ENCODE measurements at regions not wholly inside any gene's neighbourhood (a gene's known extent, or its start where the extent isn't known, plus 50 kb on each side); places are given as distances from the start of the nearest gene placed in this dataset.
A peak's percentile ranks its signal among the peaks of the same experiment; 100 is the strongest.

GRCh38 chr12:127912035-127912665 lies 354.8 kb upstream of the TMEM132C start:
- 29 to 31% methylated on average over 11 of the region's 11 CpGs for WGBS, 2 experiments (ENCODE audit: low coverage in 1 of 2, low lambda C conversion rate in 2 of 2, missing lambda C conversion rate in 2 of 2)
- Histone ChIP-seq H3F3A (ENCODE audit: insufficient read depth) (no peaks in the 10 kb centered on the region), H3K27ac (no peak overlapping the region), H3K9me2 (ENCODE audit: insufficient read depth) (no peaks in the 10 kb centered on the region), H2AFZ (no peak overlapping the region), H3K36me3 (ENCODE audit: low read depth) (no peaks in the 10 kb centered on the region), H3K27me3 (replicated peaks; ENCODE audit: insufficient read depth) (no peaks in the 10 kb centered on the region), H3K9ac (no peak overlapping the region), H3K4me1 (ENCODE audit: insufficient read depth) (no peaks in the 10 kb centered on the region), H3K4me2 (ENCODE audit: unreplicated experiment) (no peak overlapping the region), H3K4me3 (no peak overlapping the region), H3K9me3 (ENCODE audit: low read depth) (no peaks in the 10 kb centered on the region), H4K20me1 (ENCODE audit: insufficient read depth) (no peaks in the 10 kb centered on the region), H3K79me2 (ENCODE audit: insufficient read depth) (no peaks in the 10 kb centered on the region)
- DNase-seq: no peak
- in situ Hi-C loops (cut with MboI): loop anchor here (25.0 kb wide), 1 partner anchor 525 kb away; no protein-coding TSS in a partner anchor
- TF ChIP-seq EZH2phosphoT487 (IDR thresholded peaks at IDR 0.05; ENCODE audit: insufficient read depth, low read depth): no peak
- TF ChIP-seq EZH2 (IDR thresholded peaks at IDR 0.05; ENCODE audit: insufficient read depth, poor library complexity, severe bottlenecking): no peak

GRCh38 chr12:127923501-127923900 lies 343.5 kb upstream of the TMEM132C start:
- H3K27ac ChIP-seq: no peak overlapping the region
- in situ Hi-C loops (cut with MboI): loop anchor here (25.0 kb wide), 1 partner anchor 536 kb away; no protein-coding TSS in a partner anchor
- no peaks in the 10 kb centered on the region for H3K9me2 ChIP-seq (ENCODE audit: insufficient read depth)
- no peak overlapping the region for H3K4me2 ChIP-seq (ENCODE audit: unreplicated experiment)
- no peak for TF ChIP-seq EZH2phosphoT487 (IDR thresholded peaks at IDR 0.05; ENCODE audit: insufficient read depth, low read depth)
- TF ChIP-seq EZH2 (IDR thresholded peaks at IDR 0.05; ENCODE audit: insufficient read depth, poor library complexity, severe bottlenecking): no peak
- no peak overlapping the region for H3K9ac ChIP-seq
- peaks cover 6% of the 10 kb centered on the region for H3K4me1 ChIP-seq (ENCODE audit: insufficient read depth)
- H3K4me3 ChIP-seq: no peak overlapping the region
- no peaks in the 10 kb centered on the region for H3K9me3 ChIP-seq (ENCODE audit: low read depth)
- H2AFZ ChIP-seq: no peak overlapping the region
- no peaks in the 10 kb centered on the region for H3K27me3 ChIP-seq (replicated peaks; ENCODE audit: insufficient read depth)
- no peaks in the 10 kb centered on the region for H3K36me3 ChIP-seq (ENCODE audit: low read depth)
- no peaks in the 10 kb centered on the region for H3K79me2 ChIP-seq (ENCODE audit: insufficient read depth)
- no peak for DNase-seq
- no peaks in the 10 kb centered on the region for H4K20me1 ChIP-seq (ENCODE audit: insufficient read depth)
- WGBS, 2 experiments (ENCODE audit: low coverage in 1 of 2, low lambda C conversion rate in 2 of 2, missing lambda C conversion rate in 2 of 2): 90% methylated on average over 6 of the region's 6 CpGs
- no peaks in the 10 kb centered on the region for H3F3A ChIP-seq (ENCODE audit: insufficient read depth)

GRCh38 chr12:127925971-127926370 lies 341.0 kb upstream of the TMEM132C start:
- DNase-seq: peak; percentile 64

GRCh38 chr12:127928178-127928577 lies 338.8 kb upstream of the TMEM132C start:
- WGBS, 2 experiments (ENCODE audit: low coverage in 1 of 2, low lambda C conversion rate in 2 of 2, missing lambda C conversion rate in 2 of 2): 43 to 44% methylated on average over 5 of the region's 5 CpGs
- no peaks in the 10 kb centered on the region for H3K9me2 ChIP-seq (ENCODE audit: insufficient read depth)
- no peaks in the 10 kb centered on the region for H3K79me2 ChIP-seq (ENCODE audit: insufficient read depth)
- in situ Hi-C loops (cut with MboI): loop anchor here (25.0 kb wide), 1 partner anchor 816 kb away; no protein-coding TSS in a partner anchor
- peaks cover 19% of the 10 kb centered on the region for H3K4me1 ChIP-seq (ENCODE audit: insufficient read depth)
- no peaks in the 10 kb centered on the region for H3K36me3 ChIP-seq (ENCODE audit: low read depth)
- no peak for TF ChIP-seq EZH2phosphoT487 (IDR thresholded peaks at IDR 0.05; ENCODE audit: insufficient read depth, low read depth)
- TF ChIP-seq EZH2 (IDR thresholded peaks at IDR 0.05; ENCODE audit: insufficient read depth, poor library complexity, severe bottlenecking): no peak
- no peak for DNase-seq
- H3K4me2 ChIP-seq (ENCODE audit: unreplicated experiment): peak overlapping the region; percentile 57
- no peak overlapping the region for H2AFZ ChIP-seq
- no peaks in the 10 kb centered on the region for H3K9me3 ChIP-seq (ENCODE audit: low read depth)
- H3K27ac ChIP-seq: no peak overlapping the region
- 0 out of 2 replicates have a peak, but pooled peaks cover 3% of the 10 kb centered on the region for H3F3A ChIP-seq (ENCODE audit: insufficient read depth)
- H3K9ac ChIP-seq: no peak overlapping the region
- H3K4me3 ChIP-seq: peak overlapping the region; percentile 23; the same call in 1 of the 2 replicates
- H4K20me1 ChIP-seq (ENCODE audit: insufficient read depth): no peaks in the 10 kb centered on the region
- H3K27me3 ChIP-seq (replicated peaks; ENCODE audit: insufficient read depth): no peaks in the 10 kb centered on the region

More at GRCh38 chr12:127925971-127926370, 341.0 kb upstream of the TMEM132C start:
- H3K36me3 ChIP-seq (ENCODE audit: low read depth): no peaks in the 10 kb centered on the region
- no peaks in the 10 kb centered on the region for H3K9me3 ChIP-seq (ENCODE audit: low read depth)
- H3K4me2 ChIP-seq (ENCODE audit: unreplicated experiment): no peak overlapping the region
- H3K79me2 ChIP-seq (ENCODE audit: insufficient read depth): no peaks in the 10 kb centered on the region
- no peak overlapping the region for H2AFZ ChIP-seq
- H3K9me2 ChIP-seq (ENCODE audit: insufficient read depth): no peaks in the 10 kb centered on the region
- H3K4me3 ChIP-seq: no peak overlapping the region
- in situ Hi-C loops (cut with MboI): loop anchor here (25.0 kb wide), 1 partner anchor 814 kb away; no protein-coding TSS in a partner anchor
- H4K20me1 ChIP-seq (ENCODE audit: insufficient read depth): no peaks in the 10 kb centered on the region
- H3K27me3 ChIP-seq (replicated peaks; ENCODE audit: insufficient read depth): no peaks in the 10 kb centered on the region
- H3K27ac ChIP-seq: no peak overlapping the region
- 18 to 20% methylated on average over 4 of the region's 4 CpGs for WGBS, 2 experiments (ENCODE audit: low coverage in 1 of 2, low lambda C conversion rate in 2 of 2, missing lambda C conversion rate in 2 of 2)
- TF ChIP-seq EZH2phosphoT487 (IDR thresholded peaks at IDR 0.05; ENCODE audit: insufficient read depth, low read depth) (no peak), EZH2 (IDR thresholded peaks at IDR 0.05; ENCODE audit: insufficient read depth, poor library complexity, severe bottlenecking) (no peak)
- H3K9ac ChIP-seq: no peak overlapping the region
- H3F3A ChIP-seq (ENCODE audit: insufficient read depth): 0 out of 2 replicates have a peak, but pooled peaks cover 3% of the 10 kb centered on the region
- H3K4me1 ChIP-seq (ENCODE audit: insufficient read depth): peaks cover 19% of the 10 kb centered on the region

Measured in GM23248 (cell line).